Activated B cell treated with CpG ODN at 0.5 μM for 24 hours (primary cell): ENCODE measurements at regions not wholly inside any gene's neighbourhood (a gene's known extent, or its start where the extent isn't known, plus 50 kb on each side); places are given as distances from the start of the nearest gene placed in this dataset.

ENCODE experiments used
- ATAC-seq: fragments of 200-7000 bp; cut with Tn5 transposase; one replicate; pipeline ENCODE4 v1.10.0; 2021; ENCODE audit warnings: low read depth, mild to moderate bottlenecking, moderate library complexity
- CTCF ChIA-PET: fragments of 350-600 bp; sonication (Branson Sonifier 250); formaldehyde crosslinking; loops from one replicate; lab custom pipeline; 2021; ENCODE audit warnings: antibody characterized with exemption; lab: Charles Lee
- POLR2A ChIA-PET: fragments of 350-600 bp; sonication (Branson Sonifier 250); formaldehyde crosslinking; loops from one replicate; lab custom pipeline; 2021; ENCODE audit warnings: antibody characterized with exemption; lab: Charles Lee
- DNase-seq: peaks from one replicate; pipeline ENCODE4 v3.0.0; 2022
- H3K27ac Mint-ChIP-seq: one replicate; pipeline ENCODE4 v1.8.0; 2020; ENCODE audit warnings: mixed read lengths
- H3K27me3 Mint-ChIP-seq: one replicate; pipeline ENCODE4 v1.8.0; 2021; ENCODE audit warnings: mixed read lengths
- H3K36me3 Mint-ChIP-seq: one replicate; pipeline ENCODE4 v1.8.0; 2021; ENCODE audit warnings: low read depth, mixed read lengths
- H3K4me1 Mint-ChIP-seq: one replicate; pipeline ENCODE4 v1.8.0; 2021; ENCODE audit warnings: mixed read lengths
- H3K4me3 Mint-ChIP-seq: one replicate; pipeline ENCODE4 v1.8.0; 2020; ENCODE audit warnings: mild to moderate bottlenecking, mixed read lengths
- H3K9me3 Mint-ChIP-seq: one replicate; pipeline ENCODE4 v1.8.0; 2020; ENCODE audit warnings: mixed read lengths
- intact Hi-C: fragments of 100-400 bp; cut with micrococcal nuclease; formaldehyde crosslinking; loops from one replicate; pipeline ENCODE4 v1.15.1; 2024
- TF ChIP-seq, protein P1 (sequence below): fragments of 200-600 bp; IDR thresholded peaks from one replicate; pipeline ENCODE4 v1.8.0; 2022; ENCODE audit warnings: antibody characterized with exemption, mild to moderate bottlenecking

GRCh38 chr14:71521238-71522135 is 410.7 kb upstream of the RGS6 start:
- intact Hi-C loops: no loop called here
- peaks cover 25% of the 10 kb centered on the region for H3K4me1 Mint-ChIP-seq
- H3K4me3 Mint-ChIP-seq: no peak overlapping the region
- peaks cover 47% of the 10 kb centered on the region for H3K36me3 Mint-ChIP-seq
- no peaks in the 10 kb centered on the region for H3K9me3 Mint-ChIP-seq
- TF ChIP-seq, protein P1, sequence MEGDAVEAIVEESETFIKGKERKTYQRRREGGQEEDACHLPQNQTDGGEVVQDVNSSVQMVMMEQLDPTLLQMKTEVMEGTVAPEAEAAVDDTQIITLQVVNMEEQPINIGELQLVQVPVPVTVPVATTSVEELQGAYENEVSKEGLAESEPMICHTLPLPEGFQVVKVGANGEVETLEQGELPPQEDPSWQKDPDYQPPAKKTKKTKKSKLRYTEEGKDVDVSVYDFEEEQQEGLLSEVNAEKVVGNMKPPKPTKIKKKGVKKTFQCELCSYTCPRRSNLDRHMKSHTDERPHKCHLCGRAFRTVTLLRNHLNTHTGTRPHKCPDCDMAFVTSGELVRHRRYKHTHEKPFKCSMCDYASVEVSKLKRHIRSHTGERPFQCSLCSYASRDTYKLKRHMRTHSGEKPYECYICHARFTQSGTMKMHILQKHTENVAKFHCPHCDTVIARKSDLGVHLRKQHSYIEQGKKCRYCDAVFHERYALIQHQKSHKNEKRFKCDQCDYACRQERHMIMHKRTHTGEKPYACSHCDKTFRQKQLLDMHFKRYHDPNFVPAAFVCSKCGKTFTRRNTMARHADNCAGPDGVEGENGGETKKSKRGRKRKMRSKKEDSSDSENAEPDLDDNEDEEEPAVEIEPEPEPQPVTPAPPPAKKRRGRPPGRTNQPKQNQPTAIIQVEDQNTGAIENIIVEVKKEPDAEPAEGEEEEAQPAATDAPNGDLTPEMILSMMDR: no peak
- H3K27ac Mint-ChIP-seq: no peak overlapping the region
- POLR2A ChIA-PET: no interaction called here
- no peak for DNase-seq
- H3K27me3 Mint-ChIP-seq: no peaks in the 10 kb centered on the region
- ATAC-seq: no peak
- CTCF ChIA-PET: no interaction called here

- intact Hi-C loops: no loop called here
- Mint-ChIP-seq H3K4me3 (no peak overlapping the region), H3K9me3 (no peaks in the 10 kb centered on the region), H3K27ac (peak overlapping the region; percentile 3), H3K4me1 (peaks cover 23% of the 10 kb centered on the region), H3K27me3 (no peaks in the 10 kb centered on the region), H3K36me3 (peaks cover 43% of the 10 kb centered on the region)
- DNase-seq (no peak), ATAC-seq (peak; percentile 7)
- POLR2A ChIA-PET: no interaction called here
- TF ChIP-seq, protein P1: no peak
- CTCF ChIA-PET: no interaction called here
Observed at GRCh38 chr14:71523630-71524319, 408.5 kb upstream of the RGS6 start.

DNA sequence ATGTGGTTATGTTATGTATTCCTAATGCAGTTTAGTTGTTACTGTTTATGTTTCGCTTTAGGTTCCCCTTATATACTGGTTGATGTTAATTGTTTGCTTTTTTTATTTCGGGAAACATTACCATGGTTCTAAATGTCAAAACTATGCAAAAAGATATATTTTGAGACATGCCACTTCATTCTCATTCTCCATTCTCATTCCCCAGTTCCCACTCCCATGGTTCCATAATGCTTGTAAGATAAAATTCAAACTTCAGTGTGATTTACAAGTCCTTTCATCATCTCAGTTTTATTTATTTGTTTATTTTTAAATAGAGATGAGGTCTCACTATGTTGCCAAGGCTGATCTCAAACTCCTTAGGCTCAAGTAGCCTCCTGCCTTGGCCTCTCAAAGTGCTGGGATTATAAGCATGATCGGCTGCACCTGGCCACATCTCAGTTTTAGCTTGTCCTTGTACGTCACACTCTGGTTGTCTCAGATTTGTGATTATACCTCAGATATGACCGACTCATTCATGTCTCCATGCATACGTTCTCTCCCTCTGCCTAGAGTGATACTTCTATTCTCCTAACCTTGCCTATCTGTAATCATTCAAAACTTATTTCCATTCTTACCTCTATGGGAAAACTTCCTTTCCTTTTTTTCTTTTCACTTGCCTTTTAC is 407.8 kb upstream of the RGS6 start:
- no peak overlapping the region for H3K27ac Mint-ChIP-seq
- no peak for ATAC-seq
- peaks cover 40% of the 10 kb centered on the region for H3K36me3 Mint-ChIP-seq
- ChIA-PET POLR2A (no interaction called here), CTCF (no interaction called here)
- no peak for DNase-seq
- H3K4me3 Mint-ChIP-seq: no peak overlapping the region
- no peaks in the 10 kb centered on the region for H3K27me3 Mint-ChIP-seq
- intact Hi-C loops: no loop called here
- H3K4me1 Mint-ChIP-seq: peaks cover 22% of the 10 kb centered on the region
- no peaks in the 10 kb centered on the region for H3K9me3 Mint-ChIP-seq
- TF ChIP-seq, protein P1: no peak

DNA sequence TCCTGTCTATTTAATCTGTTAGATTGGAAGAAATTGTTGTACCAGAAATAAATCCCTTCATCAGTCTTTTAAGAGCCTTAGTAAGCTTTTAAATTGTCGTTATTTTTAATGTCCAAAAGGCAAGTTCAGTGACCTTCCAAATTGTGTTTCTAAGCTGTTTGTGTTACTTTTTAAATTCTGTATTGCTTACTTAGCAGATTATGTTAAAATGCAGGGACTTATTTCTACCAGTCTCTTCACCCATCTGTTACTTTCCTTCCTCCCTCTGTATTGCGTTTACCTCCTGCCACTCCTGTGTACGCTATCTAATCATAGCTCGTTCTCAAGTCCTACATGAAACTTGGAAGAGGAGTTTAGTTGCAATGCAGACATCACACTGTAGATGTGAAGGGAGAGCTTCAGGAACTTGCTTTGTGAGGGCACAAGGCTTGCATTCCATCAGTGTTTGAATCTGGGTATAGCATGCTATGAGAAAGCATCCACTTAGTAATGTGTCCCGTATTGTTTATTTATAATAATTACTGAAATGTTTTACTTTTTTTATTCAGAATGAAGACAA is 406.5 kb upstream of the RGS6 start:
- TF ChIP-seq, protein P1: no peak
- H3K4me1 Mint-ChIP-seq: peaks cover 22% of the 10 kb centered on the region
- ATAC-seq (no peak), DNase-seq (no peak)
- no peak overlapping the region for H3K27ac Mint-ChIP-seq
- no peaks in the 10 kb centered on the region for H3K9me3 Mint-ChIP-seq
- H3K4me3 Mint-ChIP-seq: no peak overlapping the region
- no peaks in the 10 kb centered on the region for H3K27me3 Mint-ChIP-seq
- peaks cover 50% of the 10 kb centered on the region for H3K36me3 Mint-ChIP-seq
- ChIA-PET CTCF (no interaction called here), POLR2A (no interaction called here)
- intact Hi-C loops: no loop called here
